ENCODE measurements at regions not wholly inside any gene's neighbourhood (a gene's known extent, or its start where the extent isn't known, plus 50 kb on each side); places are given as distances from the start of the nearest gene placed in this dataset.

- no peak for TF ChIP-seq CTCF (IDR thresholded peaks at IDR 0.05)
- no peak for TF ChIP-seq POLR2AphosphoS5 (IDR thresholded peaks at IDR 0.05)
- TF ChIP-seq EP300 (IDR thresholded peaks at IDR 0.05) = no peak
- no peak for TF ChIP-seq POLR2A (IDR thresholded peaks at IDR 0.05)
Observed at GRCh38 chr9:115615821-115616665, 498.1 kb upstream of the TNC start.

Measured in upper lobe of left lung (tissue), 4 donors.